Nephron (organoid): ENCODE measurements at regions not wholly inside any gene's neighbourhood (a gene's known extent, or its start where the extent isn't known, plus 50 kb on each side); places are given as distances from the start of the nearest gene placed in this dataset.
A peak's percentile ranks its signal among the peaks of the same experiment; 100 is the strongest.

Experiments used
- H3K27ac Mint-ChIP-seq, 3 experiments: 2 replicates each; pipeline ENCODE4 v1.8.0; 2020; ENCODE audit warnings: mixed read lengths in 3 of 3, mild to moderate bottlenecking in 2 of 3, moderate library complexity in 1 of 3
- H3K27me3 Mint-ChIP-seq: 2 replicates; pipeline ENCODE4 v1.8.0; 2021; ENCODE audit warnings: low read depth, mild to moderate bottlenecking, moderate library complexity, mixed read lengths
- H3K36me3 Mint-ChIP-seq: 2 replicates; pipeline ENCODE4 v1.8.0; 2020; ENCODE audit warnings: low read depth, mixed read lengths
- H3K4me1 Mint-ChIP-seq: 2 replicates; pipeline ENCODE4 v1.8.0; 2020; ENCODE audit warnings: mixed read lengths
- H3K4me3 Mint-ChIP-seq, 3 experiments: 2 replicates each; pipeline ENCODE4 v1.8.0; 2020; ENCODE audit warnings: mild to moderate bottlenecking in 3 of 3, mixed read lengths in 3 of 3, moderate library complexity in 2 of 3
- H3K9me3 Mint-ChIP-seq: 2 replicates; pipeline ENCODE4 v1.8.0; 2020; ENCODE audit warnings: mixed read lengths
- CTCF ChIP-seq, 3 experiments: fragments of 200-600 bp; sonication (generic); IDR thresholded peaks; one replicate each; pipeline ENCODE4 v1.5.0; 2021; ENCODE audit warnings: antibody characterized with exemption in 3 of 3; ENCODE audit not compliant: unreplicated experiment in 3 of 3

- no peaks in the 10 kb centered on the region for H3K4me1 Mint-ChIP-seq
- H3K9me3 Mint-ChIP-seq = no peaks in the 10 kb centered on the region
- TF ChIP-seq CTCF (IDR thresholded peaks at IDR 0.05; ENCODE audit: unreplicated experiment in 3 of 3) = no peak
- no peaks in the 10 kb centered on the region for H3K27me3 Mint-ChIP-seq
- no peaks in the 10 kb centered on the region for H3K36me3 Mint-ChIP-seq
- no peak overlapping the region for H3K27ac Mint-ChIP-seq
- no peak overlapping the region for H3K4me3 Mint-ChIP-seq
These were observed 151.7 kb upstream of the MIR17HG start for GRCh38 chr13:91195789-91196188.

GRCh38 chr13:91196958-91197357 lies 150.5 kb upstream of the MIR17HG start:
- Mint-ChIP-seq H3K27ac (no peak overlapping the region), H3K27me3 (no peaks in the 10 kb centered on the region), H3K9me3 (no peaks in the 10 kb centered on the region), H3K4me3 (no peak overlapping the region), H3K4me1 (no peaks in the 10 kb centered on the region), H3K36me3 (no peaks in the 10 kb centered on the region)
- TF ChIP-seq CTCF (IDR thresholded peaks at IDR 0.05; ENCODE audit: unreplicated experiment in 3 of 3) = no peak

GRCh38 chr13:91199866-91200265 lies 147.6 kb upstream of the MIR17HG start:
- no peaks in the 10 kb centered on the region for H3K4me1 Mint-ChIP-seq
- no peak for TF ChIP-seq CTCF (IDR thresholded peaks at IDR 0.05; ENCODE audit: unreplicated experiment in 3 of 3)
- H3K36me3 Mint-ChIP-seq = no peaks in the 10 kb centered on the region
- H3K9me3 Mint-ChIP-seq = no peaks in the 10 kb centered on the region
- H3K27me3 Mint-ChIP-seq = no peaks in the 10 kb centered on the region
- H3K4me3 Mint-ChIP-seq = no peak overlapping the region
- no peak overlapping the region for H3K27ac Mint-ChIP-seq

- no peak overlapping the region for H3K4me3 Mint-ChIP-seq
- H3K9me3 Mint-ChIP-seq = no peaks in the 10 kb centered on the region
- no peaks in the 10 kb centered on the region for H3K4me1 Mint-ChIP-seq
- no peak for TF ChIP-seq CTCF (IDR thresholded peaks at IDR 0.05; ENCODE audit: unreplicated experiment in 3 of 3)
- no peaks in the 10 kb centered on the region for H3K27me3 Mint-ChIP-seq
- no peak overlapping the region for H3K27ac Mint-ChIP-seq
- no peaks in the 10 kb centered on the region for H3K36me3 Mint-ChIP-seq
These were observed 147.0 kb upstream of the MIR17HG start for GRCh38 chr13:91200486-91200885.

GRCh38 chr13:91203430-91203829 lies 144.1 kb upstream of the MIR17HG start:
- H3K27me3 Mint-ChIP-seq = no peaks in the 10 kb centered on the region
- no peaks in the 10 kb centered on the region for H3K36me3 Mint-ChIP-seq
- no peak for TF ChIP-seq CTCF (IDR thresholded peaks at IDR 0.05; ENCODE audit: unreplicated experiment in 3 of 3)
- H3K9me3 Mint-ChIP-seq = no peaks in the 10 kb centered on the region
- peak overlapping the region in 1 of 3 experiments; percentile 38 for H3K27ac Mint-ChIP-seq
- no peaks in the 10 kb centered on the region for H3K4me1 Mint-ChIP-seq
- no peak overlapping the region for H3K4me3 Mint-ChIP-seq

GRCh38 chr13:91207261-91207660 lies 140.2 kb upstream of the MIR17HG start:
- H3K27me3 Mint-ChIP-seq = no peaks in the 10 kb centered on the region
- H3K27ac Mint-ChIP-seq = no peak overlapping the region
- no peak for TF ChIP-seq CTCF (IDR thresholded peaks at IDR 0.05; ENCODE audit: unreplicated experiment in 3 of 3)
- H3K4me1 Mint-ChIP-seq = no peaks in the 10 kb centered on the region
- H3K9me3 Mint-ChIP-seq = peaks cover 8% of the 10 kb centered on the region
- no peak overlapping the region for H3K4me3 Mint-ChIP-seq
- H3K36me3 Mint-ChIP-seq = peaks cover 7% of the 10 kb centered on the region
